SU-DHL-6 (cell line): ENCODE measurements at regions not wholly inside any gene's neighbourhood (a gene's known extent, or its start where the extent isn't known, plus 50 kb on each side); places are given as distances from the start of the nearest gene placed in this dataset.

Experiments
- EZH2phosphoT487 ChIP-seq: fragments of 200-600 bp; sonication (generic), shearing (Covaris generic); conservative IDR thresholded peaks from 2 replicates; pipeline ENCODE4 v1.6.1; 2018; ENCODE audit warnings: mild to moderate bottlenecking, antibody characterized with exemption, low read length, moderate library complexity, mixed read lengths
- TF ChIP-seq, protein P1 (sequence below): fragments of 200-600 bp; sonication (generic); IDR thresholded peaks from one replicate; pipeline ENCODE4 v1.5.1; 2017; ENCODE audit warnings: antibody characterized with exemption, mild to moderate bottlenecking, low read length, moderate library complexity; ENCODE audit not compliant: insufficient read depth, poor library complexity, severe bottlenecking

DNA sequence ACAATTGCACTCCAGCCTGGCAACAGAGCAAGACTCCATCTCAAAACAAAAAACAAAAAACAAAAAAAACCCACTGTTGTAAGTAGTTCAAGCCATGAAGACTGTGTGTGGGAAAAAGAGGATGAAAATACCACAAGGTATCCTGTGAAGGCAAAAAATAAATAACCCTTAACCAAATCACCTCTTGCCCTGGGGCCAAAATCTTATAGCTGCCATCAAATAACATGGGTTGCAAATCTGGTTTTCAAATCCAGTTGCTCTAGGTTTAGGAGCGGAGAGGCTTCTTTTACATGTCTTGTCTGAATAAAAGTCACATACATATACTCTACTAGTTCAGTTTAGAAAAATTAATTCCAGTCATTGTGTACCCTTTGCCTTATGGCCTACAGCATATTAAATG lies 87.0 kb upstream of the STT3B start:
- TF ChIP-seq, protein P1, sequence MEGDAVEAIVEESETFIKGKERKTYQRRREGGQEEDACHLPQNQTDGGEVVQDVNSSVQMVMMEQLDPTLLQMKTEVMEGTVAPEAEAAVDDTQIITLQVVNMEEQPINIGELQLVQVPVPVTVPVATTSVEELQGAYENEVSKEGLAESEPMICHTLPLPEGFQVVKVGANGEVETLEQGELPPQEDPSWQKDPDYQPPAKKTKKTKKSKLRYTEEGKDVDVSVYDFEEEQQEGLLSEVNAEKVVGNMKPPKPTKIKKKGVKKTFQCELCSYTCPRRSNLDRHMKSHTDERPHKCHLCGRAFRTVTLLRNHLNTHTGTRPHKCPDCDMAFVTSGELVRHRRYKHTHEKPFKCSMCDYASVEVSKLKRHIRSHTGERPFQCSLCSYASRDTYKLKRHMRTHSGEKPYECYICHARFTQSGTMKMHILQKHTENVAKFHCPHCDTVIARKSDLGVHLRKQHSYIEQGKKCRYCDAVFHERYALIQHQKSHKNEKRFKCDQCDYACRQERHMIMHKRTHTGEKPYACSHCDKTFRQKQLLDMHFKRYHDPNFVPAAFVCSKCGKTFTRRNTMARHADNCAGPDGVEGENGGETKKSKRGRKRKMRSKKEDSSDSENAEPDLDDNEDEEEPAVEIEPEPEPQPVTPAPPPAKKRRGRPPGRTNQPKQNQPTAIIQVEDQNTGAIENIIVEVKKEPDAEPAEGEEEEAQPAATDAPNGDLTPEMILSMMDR = no peak
- no peak for TF ChIP-seq EZH2phosphoT487
